ENCODE measurements at regions not wholly inside any gene's neighbourhood (a gene's known extent, or its start where the extent isn't known, plus 50 kb on each side); places are given as distances from the start of the nearest gene placed in this dataset.

DNA sequence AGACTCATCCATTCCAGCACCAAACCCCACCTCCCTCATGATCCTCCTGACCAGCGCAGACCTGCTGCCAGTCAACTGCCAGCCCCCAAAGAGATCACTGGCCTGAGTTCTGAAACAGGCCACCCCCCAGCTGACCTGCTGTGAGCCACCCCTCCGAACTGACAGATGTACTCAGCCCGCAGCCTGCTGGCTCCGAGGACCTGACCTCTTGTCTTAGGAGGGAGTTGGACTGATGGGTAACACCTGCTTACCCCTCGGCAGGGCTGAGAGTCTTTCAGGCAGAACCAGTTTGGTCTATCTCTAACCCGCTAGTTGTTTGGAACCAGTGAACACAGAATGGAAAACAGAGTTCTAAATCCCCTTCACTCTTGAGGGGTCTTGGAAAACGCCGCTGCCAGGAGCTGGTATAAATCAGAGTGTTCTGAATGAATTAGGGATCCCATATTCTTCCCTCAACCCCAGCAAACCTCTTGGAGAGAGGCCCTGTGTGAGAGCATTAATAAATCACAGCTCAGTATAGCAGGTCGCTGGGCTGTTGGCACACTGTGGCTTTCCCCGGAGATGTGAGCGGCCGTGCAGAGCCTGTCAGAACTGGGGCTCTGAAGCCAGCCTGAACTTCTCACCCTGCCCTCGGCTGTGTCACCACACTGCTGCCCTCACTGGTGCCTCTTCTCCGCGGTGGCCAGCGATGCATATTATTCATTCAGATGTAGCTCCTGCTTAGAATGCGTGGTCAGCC lies 165.1 kb upstream of the NCAM1 start:
- no peak for DNase-seq

DNA sequence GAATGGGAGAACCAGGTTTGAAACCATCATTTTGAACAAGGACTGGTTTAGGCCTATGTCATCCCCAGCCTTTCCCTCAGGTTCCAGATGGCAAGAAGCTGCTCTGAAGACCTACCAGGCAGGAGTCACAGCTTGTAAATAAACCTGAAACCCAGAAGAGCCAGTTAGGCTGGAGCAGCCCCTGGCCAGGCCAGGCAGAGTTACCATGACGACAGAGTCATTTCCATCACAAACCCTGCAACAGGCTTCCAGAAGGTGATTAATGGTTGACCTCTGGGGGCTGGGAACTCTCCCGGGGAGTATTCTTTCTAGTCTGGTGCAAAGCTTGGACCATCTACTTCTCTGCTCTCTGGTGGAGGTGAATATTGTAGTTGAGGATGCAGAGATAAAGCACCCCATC lies 164.1 kb upstream of the NCAM1 start:
- no peak for DNase-seq

DNA sequence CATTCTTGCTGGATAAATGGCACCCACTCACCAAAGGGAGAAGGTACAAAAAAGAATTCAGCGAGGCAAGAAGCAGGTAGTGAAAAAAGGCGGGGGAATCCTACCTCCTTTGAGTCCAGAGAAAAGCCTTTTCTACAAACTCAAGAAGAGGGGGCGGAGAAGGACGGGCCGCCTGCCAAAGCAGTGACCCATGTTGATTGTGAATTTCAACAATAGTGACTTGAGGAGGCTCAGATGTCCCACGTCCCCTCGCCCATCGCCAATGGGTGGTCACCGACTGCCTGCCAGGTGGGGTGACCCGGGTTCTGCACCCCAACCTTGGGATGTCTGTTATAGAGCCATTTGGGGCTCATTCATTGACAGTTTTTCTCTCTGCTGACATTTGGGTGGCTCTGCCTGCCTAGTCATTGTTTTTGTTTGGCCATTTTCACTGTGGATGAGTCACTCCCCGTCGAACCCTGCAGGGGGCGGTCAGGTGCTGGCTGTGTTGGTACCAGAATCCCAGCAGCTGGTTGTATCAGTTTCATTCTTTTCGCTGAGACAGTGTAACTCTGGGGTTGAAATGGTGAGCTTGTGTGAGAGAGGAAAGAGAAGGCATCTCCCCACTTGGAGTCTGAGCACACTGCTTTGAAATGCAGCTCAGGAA lies 163.4 kb upstream of the NCAM1 start:
- DNase-seq = peak; percentile 45

DNA sequence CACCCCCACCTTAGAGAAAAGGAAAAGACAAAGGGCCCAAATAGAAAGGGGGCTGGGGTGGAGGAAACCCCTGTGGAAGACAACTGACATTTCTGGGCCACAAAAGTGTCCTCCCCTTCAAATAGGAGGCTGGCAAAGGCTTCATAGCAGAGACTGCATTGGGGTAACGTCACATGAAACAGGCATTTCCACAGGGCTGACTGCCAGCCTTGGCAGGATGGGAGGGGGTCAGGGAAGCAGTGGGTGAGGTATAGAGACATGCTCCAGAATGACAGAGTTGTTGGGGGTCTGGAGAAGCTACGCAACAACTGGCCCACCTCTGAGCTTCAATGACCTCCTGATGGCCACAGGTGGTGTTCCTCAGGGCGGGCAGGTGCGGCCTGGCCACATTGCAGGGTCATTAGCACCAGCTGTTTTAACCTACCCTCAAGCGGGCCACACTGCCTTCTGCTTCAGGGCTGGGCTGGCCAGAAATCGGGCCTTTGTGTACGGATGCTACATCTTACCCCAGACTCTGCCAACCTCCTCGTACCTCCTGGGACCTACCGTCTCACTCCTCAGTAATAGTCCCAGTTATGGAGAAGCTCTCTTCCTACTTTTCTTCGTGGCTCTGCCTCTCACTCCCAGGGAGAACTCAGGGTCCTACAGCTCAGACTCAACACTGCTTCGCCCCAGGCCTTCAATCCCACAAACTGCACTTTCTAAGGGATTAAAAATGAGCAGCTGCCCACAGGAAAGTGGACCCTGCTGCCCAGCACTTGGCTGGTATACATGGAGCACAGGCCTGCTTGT lies 160.0 kb upstream of the NCAM1 start:
- DNase-seq = no peak

DNA sequence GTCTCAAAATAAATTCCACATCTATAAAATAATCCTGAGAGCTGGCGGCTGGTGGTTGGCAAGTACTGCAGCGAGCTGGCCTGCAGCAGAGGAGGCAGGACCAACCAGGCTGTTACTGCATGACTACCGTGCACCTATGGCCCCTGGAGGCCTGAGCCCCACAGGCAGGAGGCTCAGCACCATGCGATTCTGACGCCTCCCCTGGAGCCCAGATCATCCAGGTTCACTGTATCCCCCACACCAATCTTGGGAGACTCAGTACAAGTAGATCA lies 159.5 kb upstream of the NCAM1 start:
- no peak for DNase-seq

DNA sequence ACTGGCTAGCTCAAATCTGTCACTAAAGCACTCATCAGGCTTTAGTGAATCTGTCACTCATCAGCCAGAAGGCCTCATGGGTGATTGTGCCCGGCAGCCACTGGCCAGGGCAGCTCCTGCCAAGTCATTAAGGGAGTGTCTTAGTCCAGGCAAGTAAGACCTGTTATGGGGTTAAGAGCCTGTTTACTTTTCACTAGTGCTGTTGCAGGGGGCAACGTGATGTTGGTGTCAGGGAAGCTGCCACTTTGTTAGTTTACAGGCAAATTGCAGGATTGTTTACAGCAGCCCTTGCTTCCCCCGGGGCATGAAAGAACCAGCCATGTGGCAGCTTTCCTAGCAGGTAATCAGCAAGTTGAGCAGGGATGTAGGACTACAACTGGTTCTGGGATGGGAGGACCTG lies 155.6 kb upstream of the NCAM1 start:
- no peak for DNase-seq

DNA sequence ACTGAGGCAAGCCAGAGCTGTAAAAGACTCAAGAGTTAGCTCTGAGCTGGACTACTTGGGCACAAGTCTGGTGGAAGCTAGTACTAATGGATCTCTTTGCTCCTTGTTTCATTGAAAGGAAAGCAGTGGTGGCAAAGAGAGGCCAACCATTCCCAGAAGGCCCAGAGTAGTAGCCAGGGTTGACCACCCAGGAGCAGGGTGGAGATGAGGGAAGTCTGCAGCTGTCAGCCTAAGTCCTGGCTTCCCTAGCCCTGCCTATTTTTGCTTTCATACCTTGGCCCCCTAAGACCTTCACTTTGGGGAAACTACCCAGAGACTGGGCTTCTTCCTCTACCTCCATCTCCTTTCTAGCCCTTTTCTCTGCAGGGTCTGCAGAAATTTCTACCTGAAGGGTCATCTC lies 155.0 kb upstream of the NCAM1 start:
- DNase-seq = no peak

DNA sequence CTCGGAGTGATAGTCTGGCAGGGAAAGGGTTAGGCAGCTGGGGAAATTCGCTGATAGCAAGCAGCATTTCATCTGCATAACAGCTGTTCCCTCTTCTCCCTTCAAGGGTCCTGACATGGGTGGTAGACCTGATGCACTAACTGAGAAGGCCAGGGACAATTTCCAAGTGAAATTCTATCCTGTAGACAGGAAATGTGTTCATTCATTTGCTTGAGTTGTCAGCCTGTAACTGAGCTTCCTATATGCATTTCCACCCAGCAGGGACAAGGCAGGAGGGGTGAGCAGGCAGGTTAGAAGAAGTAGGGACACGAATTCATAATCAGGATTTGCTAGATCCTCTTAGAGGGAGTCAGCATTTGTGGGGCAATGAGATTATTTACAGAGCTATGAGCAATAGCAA lies 154.3 kb upstream of the NCAM1 start:
- no peak for DNase-seq

DNA sequence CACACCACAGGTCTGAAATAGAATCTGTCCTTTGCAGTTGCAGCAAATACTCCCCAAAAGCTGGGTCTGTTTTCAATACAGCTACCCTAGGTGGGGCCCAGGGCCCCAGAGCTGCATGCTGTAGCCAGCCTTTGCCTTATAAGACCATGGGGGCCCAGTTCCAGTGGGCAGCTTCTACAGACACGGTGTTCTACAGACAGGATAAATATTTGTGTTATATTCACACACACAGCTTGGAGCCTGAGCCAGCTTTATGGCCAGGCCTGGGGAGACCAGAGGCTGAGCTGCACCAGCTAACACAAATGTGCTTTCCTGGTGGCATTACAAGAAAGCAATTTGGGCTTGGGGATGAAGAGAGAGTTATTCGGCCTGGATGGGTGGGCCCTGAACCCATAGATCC lies 151.8 kb upstream of the NCAM1 start:
- DNase-seq = no peak

DNA sequence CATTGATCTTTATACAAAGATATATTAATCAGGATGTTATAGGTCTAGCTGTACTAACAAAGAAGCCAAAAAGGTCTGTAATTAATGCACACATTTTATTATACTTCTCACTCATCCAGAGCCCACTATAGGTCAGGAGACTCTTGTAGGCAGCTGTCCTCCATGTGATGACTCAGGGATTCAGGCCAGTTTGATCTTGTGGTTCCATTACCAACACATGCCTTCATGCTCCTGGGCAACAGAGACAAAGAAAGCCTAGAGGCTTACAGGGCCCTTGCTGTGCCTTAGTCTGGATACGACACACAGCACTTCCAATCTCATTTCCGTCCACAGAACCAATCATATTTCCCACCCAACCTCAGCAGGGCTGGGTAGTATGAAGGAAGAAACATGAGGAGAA lies 150.3 kb upstream of the NCAM1 start:
- no peak for DNase-seq

DNA sequence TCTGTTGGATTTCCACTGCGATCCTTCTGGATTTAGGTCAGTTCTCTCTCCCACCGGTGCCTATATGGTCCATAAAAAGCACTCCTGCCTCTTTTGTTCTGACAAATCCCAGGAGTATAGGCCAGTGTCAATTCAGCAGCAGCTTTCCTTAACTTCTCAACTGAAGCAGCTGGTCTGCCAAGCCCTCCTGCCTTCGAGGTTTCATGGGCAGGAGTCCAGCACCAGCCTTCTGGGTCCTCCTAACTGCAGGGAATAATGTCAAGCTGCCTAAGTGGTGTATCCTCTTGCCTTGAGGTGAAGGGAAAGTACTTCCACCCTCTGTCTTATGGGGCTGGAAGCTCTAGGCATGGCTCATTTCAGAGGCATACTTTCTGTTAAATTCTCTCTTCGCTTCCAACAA lies 149.4 kb upstream of the NCAM1 start:
- no peak for DNase-seq

DNA sequence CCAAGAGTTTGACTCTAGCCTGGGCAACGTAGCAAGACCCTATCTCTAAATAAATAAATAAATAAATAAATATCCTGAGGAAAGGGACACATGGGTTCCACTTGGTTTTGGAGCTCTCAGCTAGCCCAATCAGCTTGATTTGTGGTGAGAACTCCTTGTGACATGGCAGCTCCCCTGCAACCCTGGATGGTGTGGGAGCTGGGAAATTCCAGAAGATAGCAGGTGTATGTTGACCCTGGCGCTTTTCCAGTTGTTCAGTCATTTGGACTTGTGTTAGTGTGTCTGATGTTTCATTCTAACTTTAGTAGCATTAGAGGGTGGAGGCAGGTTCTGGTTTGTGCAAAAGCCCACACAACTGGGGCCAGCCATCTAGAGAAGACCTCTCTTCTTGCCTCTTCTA lies 148.5 kb upstream of the NCAM1 start:
- no peak for DNase-seq

DNA sequence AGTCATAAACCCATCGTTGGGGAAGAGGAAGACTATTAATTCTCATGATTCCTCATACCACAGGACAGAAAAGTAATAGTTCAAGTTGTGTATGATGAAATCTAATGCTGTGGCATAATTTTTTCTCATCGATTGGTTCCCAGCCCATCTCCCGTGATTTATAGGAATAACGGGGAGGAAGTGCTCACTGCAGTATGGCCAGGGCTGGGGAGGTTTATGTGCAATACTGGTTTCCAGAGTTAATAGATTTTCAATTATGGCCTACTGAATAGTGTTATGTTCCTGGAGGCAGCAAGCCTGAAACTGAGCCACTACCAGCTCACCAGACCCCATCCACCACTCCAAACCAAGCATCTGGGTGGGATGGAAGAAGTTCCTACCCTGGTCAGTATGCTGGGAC lies 147.1 kb upstream of the NCAM1 start:
- no peak for DNase-seq

DNA sequence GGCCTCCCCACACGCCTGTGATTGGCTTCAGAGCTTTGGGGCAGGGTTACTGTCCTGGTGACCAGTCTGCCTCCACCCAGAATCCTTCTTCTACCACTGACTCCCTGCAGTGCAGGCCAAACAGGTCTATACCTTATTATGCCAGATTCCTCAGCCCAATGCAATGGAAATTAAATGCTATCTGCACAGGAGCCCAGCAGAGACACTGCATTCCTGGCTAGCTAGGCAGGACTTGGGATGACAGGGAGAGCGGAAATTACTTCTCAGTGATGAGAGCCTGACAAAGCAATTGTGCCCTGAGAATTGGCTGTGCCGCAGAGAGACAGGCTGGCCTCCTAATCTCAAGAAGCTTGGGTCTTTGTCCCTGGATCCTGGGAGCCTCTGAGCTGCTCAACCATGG lies 143.8 kb upstream of the NCAM1 start:
- DNase-seq = no peak

DNA sequence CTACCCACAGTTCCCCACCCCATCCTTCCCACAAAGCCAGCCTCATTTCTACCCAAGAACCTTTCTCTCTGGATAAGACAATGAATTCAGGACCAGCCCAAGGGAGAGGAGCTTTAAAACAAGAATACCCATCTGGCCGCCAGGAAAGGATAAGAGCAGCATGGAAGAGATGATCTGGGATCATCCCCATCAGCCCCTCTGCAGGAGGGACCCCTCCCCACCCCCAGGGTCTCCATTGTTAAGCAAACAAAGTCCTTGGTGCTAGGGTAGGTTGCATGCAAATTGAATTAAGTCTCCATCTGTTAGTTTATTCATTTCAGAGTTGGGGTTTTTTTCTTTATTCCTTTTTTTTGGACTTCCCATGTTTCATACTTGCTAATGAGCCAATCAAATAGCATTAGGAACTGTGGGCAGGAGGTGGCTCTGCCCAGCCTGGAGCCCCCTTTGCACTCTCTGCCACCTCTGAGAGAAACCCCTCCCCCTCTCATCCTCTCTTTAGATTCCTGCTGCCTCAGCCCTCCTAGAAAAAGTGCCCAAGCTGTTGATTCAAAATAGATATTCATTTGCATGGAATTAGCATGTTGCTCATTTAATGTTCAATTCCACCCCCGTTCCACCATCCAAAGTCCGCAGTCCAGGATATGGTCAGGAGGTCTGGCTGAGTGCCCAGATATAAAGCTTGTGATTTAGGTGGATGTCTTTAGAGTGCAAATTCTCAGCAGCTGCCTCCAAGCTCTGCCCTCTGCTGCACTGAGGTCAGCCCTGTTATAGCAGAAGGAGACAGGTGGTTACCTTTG lies 138.5 kb upstream of the NCAM1 start:
- DNase-seq = no peak

DNA sequence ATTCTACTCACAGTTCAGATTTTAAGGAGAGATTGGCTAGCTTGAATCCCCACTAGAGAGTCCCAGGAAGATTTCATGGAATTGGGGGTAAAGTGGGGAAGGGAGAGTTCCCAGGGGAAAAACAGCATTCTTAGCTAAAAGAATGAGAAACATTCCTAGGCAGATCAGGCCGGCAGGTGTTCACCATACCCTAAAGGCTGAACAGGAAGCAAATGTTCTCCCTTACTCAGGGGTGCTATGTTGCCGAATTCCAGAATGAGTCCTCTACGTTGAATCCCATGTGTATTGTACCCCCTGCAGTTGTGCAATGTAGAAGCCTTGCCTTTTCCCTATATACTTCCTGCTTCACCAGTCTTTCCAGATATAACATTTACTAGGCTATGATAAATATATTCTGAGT lies 135.2 kb upstream of the NCAM1 start:
- DNase-seq = no peak

DNA sequence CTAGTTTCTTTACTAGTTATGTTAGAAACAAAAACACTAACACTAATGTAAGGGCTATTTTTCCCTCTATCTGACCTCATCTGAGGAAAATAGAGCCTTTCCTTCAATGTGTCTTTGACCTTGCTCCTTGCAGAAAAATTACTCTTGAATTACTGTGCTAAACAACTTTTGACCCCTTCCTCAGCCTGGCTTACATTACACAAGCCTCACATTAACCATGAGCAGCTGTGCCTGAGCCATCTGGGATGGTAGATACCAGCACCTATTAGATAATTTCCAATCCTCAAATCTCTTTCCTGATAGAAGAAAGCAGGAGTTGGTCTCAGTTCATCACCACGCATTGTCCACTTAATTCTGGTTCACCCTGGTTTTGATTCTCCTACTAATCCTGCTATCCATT lies 134.4 kb upstream of the NCAM1 start:
- DNase-seq = no peak

DNA sequence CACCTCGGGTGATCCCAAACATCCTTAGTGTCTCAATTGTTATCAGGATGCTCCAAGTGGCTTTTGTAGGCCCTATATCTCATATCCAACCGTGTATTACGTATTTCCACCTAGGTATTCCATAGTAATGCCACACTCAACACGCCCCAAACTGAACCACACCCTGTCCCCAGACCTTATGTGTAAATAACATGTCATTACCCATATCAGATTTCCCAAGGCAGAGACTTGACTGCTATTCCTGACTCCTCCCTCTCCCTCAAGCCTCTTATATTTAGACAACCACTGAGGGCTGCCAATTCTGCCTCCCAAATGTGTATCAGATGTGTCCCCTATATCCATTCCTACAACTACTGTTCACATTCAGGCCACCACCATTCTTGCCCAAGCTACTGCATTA lies 132.8 kb upstream of the NCAM1 start:
- no peak for DNase-seq

DNA sequence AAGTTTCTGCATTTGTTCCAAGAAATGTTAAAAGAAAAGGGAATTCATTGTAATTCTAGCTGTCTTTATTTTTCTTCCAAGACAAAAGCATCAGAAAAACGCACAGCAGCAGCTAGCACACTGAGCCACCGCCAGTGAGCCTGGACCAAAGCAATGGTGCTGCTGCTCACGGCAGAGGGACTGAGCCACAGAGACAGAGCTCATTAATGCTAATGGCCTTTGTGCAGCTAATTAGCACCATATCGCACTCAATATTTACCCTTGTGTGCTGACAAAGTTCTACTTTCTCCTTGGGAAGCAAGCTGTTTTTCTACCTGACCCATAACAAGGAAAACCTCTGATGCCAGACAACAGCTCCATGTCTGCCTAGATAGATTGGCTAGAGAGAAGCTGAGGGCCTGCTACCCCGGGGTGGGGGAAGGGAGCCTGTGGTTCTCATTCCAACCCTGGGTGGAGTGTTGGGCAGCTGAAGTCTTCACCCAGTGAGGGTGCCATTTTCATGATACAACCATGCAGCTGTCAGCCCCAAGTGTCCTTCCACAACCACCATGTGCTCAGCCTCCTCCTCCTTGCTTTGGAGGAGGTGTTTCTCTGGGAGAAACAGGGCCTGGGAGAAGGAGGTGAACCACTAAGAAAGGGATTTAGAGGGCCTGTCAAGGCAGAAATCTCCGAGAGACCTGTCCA lies 131.1 kb upstream of the NCAM1 start:
- no peak for DNase-seq

DNA sequence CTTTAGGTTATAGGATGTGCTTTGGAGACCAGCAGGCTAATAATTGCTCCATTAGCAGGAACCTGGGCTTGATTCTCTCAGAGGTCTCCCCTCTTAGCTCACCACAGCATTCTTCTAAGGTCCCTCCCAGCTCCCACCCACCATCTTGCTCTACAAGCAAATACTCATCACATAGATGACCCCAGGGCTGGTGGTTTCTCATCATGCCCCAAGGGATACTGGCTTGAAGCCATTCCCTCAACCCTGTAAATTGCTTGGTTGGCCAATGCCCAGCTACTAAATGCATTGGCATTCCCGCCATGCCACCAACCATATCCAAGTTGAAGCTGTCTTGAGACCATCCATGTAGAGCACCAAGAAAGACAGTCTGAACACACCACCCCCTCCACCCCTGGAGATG lies 130.2 kb upstream of the NCAM1 start:
- DNase-seq = no peak

DNA sequence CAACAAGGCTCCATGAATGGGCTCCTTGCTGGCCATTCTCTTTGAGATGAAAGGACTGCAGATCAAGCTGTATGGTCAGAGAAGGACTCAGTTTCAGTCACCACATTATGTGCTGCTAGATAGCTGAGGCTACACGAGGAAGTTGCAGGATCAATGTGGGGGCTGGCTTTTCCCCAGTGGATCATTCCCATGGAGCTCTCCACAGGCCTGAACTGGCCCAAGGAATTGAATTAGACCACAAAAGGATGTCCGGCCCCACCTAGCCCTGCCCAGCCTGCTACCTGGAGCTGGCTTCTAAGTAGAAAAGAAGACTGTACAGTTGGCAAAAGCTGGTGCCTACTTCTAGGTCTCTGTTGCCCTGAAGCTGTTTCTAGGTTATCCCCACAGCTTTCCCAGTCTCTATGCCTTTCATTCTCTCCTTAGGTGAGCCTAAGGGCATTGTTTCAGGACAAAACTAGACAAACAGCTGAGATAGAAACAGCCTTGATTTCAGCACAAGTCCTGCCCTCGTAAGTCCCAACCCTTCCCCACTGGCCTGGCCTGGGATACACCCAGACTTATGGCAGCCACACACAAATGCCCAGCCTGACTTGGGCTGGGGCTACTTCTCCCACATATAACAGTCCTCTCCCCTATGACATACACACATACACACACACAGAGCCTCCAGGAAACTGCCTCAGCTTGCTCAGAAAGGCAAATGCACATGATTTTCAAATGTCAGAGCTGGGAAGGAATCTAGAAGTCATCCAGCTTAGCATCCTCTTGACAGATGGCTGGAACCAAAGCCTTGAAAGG lies 129.1 kb upstream of the NCAM1 start:
- DNase-seq = no peak

DNA sequence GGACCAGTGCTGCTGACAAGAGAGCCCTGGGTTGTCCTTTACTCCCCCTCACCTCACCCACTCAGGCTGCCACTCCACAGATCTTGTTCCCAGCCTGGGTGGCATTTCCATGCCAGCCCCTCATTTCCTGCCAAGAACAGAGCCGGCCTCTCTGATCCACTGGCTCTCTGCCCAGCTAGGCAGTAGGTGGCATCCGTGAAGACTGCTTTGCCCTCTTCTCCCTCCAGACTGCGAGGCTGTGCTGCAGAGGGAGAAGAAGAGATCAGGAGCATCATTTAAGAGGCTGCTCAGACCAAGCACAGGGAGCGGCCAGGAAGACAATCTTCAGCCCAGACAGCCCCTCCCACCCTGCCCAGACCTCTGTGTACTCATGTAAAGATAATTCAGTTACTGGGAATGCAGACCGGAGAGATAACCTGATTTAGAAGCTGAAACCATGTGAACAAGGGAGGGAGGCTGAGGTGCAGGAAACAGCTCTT lies 126.9 kb upstream of the NCAM1 start:
- no peak for DNase-seq
